ENCODE measurements at regions not wholly inside any gene's neighbourhood (a gene's known extent, or its start where the extent isn't known, plus 50 kb on each side); places are given as distances from the start of the nearest gene placed in this dataset.

DNA sequence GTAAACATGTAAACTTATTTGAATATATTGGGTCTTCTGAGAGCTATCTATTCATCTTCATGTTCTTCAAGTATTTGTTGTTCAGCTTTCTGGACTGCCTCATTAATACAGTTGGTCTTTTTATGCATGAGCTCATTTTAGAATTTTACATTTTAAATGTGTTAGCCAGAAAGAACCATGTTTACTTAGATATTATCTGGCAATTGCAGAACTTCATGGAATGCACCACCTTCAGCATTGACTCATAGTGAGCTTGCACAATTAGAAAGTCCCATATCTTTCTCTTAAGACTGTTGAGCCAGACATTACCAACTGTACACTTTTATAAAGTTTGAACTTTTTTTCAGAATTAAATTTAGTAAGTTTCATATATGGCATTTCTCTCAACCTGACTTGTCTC, 536.7 kb downstream of the RIT2 start (continued):
- TF ChIP-seq FOSL2 (IDR thresholded peaks at IDR 0.05) (no peak), FOSL2 (CRISPR knock-in tag; IDR thresholded peaks at IDR 0.05) (no peak), ZNF302 (CRISPR knock-in tag; IDR thresholded peaks at IDR 0.05) (no peak), MAFK (IDR thresholded peaks at IDR 0.05; ENCODE audit: partially characterized antibody) (no peak), EHMT2 (IDR thresholded peaks at IDR 0.05; ENCODE audit: low read depth) (no peak)

DNA sequence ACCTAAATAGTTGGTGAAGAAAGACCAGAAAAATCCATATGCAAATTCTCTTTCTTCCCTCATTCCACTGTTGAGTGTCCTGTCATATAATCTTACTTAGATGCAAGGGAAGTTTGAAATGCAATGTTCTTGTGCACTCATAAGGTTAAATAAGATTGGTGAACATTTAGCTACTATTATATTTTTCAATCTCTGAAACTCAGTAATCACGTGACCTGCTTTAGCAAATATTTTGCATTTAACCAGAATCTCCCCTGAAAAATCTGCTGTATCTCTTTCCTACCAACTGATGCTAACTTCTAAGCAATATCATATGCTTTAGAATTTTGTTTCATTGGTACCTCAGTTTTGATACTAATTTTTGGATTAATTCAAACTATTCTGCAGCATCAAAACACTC, 533.2 kb downstream of the RIT2 start:
- DNase-seq (ENCODE audit: low read depth in 1 of 2, low spot score in 1 of 2) (no peak), ATAC-seq (no peak), FAIRE-seq (no peak)
- Histone ChIP-seq H3K27ac (no peak overlapping the region), H3K4me2 (no peak overlapping the region), H3K4me3 (no peak overlapping the region), H3K4me1 (no peaks in the 10 kb centered on the region), H3K9me3 (no peaks in the 10 kb centered on the region)
- POLR2A ChIA-PET, result no interaction called here
- CTCF ChIA-PET, result interaction anchor here (0.6 kb wide), 1 partner anchor 46 kb away, joined by 3 read pairs; no protein-coding TSS in a partner anchor
- WGBS (ENCODE audit: missing lambda C conversion rate), result 0% methylated on average over 1 of the region's 1 CpG
- no peak for TF ChIP-seq CHD2 (IDR thresholded peaks at IDR 0.05; ENCODE audit: low read length, partially characterized antibody)

DNA sequence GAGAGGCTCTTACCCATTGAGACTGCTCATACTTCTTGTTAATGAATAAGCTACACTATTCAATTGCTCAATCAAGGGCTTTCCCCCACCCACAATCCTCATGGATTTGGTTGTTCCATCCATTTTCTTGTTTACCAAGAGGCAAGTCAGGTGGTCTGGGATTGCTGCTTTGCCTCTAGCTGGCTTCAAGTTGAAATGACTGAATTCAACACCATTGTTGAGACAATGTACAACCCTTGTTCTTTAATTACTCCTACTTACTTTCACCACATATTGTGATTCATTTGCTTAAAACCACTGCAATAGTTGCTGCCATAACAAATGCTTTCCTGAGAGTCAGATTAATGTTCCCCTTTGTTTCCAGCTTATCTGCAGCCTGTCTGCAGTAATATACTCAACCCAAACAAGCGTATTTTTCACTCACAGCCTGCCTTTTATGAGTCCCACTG, 532.2 kb downstream of the RIT2 start:
- no peak for FAIRE-seq
- WGBS (ENCODE audit: missing lambda C conversion rate), result 0% methylated on average over 1 of the region's 1 CpG
- no peak for ATAC-seq
- Histone ChIP-seq H3K27ac (no peak overlapping the region), H3K4me2 (no peak overlapping the region), H3K4me1 (no peaks in the 10 kb centered on the region), H3K4me3 (no peak overlapping the region), H3K9me3 (no peaks in the 10 kb centered on the region)
- TF ChIP-seq FOSL2 (IDR thresholded peaks at IDR 0.05) (no peak), FOSL2 (CRISPR knock-in tag; IDR thresholded peaks at IDR 0.05) (no peak), CEBPB (IDR thresholded peaks at IDR 0.05) (no peak), KDM5A (IDR thresholded peaks at IDR 0.05) (no peak), FOSB (CRISPR knock-in tag; IDR thresholded peaks at IDR 0.05) (no peak), PHF8 (IDR thresholded peaks at IDR 0.05; ENCODE audit: borderline replicate concordance, low read depth) (no peak), ZC3H11A (IDR thresholded peaks at IDR 0.05) (no peak), EHMT2 (IDR thresholded peaks at IDR 0.05; ENCODE audit: low read depth) (no peak), GATA3 (IDR thresholded peaks at IDR 0.05; ENCODE audit: borderline replicate concordance) (no peak), JUN (IDR thresholded peaks at IDR 0.05) (no peak), MAZ (IDR thresholded peaks at IDR 0.05; ENCODE audit: borderline replicate concordance, low read depth, low read length) (no peak), ZFP36 (IDR thresholded peaks at IDR 0.05; ENCODE audit: borderline replicate concordance, partially characterized antibody) (no peak), CBX2 (IDR thresholded peaks at IDR 0.05; ENCODE audit: borderline replicate concordance, low read depth) (no peak)
- TF ChIP-seq, protein P1, sequence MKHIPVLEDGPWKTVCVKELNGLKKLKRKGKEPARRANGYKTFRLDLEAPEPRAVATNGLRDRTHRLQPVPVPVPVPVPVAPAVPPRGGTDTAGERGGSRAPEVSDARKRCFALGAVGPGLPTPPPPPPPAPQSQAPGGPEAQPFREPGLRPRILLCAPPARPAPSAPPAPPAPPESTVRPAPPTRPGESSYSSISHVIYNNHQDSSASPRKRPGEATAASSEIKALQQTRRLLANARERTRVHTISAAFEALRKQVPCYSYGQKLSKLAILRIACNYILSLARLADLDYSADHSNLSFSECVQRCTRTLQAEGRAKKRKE (CRISPR knock-in tag; IDR thresholded peaks at IDR 0.05; ENCODE audit: low read depth), result no peak
- TF ChIP-seq, protein P2, sequence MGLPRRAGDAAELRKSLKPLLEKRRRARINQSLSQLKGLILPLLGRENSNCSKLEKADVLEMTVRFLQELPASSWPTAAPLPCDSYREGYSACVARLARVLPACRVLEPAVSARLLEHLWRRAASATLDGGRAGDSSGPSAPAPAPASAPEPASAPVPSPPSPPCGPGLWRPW (IDR thresholded peaks at IDR 0.05), result no peak
- TF ChIP-seq, protein P3, sequence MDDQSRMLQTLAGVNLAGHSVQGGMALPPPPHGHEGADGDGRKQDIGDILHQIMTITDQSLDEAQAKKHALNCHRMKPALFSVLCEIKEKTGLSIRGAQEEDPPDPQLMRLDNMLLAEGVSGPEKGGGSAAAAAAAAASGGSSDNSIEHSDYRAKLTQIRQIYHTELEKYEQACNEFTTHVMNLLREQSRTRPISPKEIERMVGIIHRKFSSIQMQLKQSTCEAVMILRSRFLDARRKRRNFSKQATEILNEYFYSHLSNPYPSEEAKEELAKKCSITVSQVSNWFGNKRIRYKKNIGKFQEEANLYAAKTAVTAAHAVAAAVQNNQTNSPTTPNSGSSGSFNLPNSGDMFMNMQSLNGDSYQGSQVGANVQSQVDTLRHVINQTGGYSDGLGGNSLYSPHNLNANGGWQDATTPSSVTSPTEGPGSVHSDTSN (IDR thresholded peaks at IDR 0.05), result no peak
- TF ChIP-seq, protein P4, sequence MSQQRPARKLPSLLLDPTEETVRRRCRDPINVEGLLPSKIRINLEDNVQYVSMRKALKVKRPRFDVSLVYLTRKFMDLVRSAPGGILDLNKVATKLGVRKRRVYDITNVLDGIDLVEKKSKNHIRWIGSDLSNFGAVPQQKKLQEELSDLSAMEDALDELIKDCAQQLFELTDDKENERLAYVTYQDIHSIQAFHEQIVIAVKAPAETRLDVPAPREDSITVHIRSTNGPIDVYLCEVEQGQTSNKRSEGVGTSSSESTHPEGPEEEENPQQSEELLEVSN (IDR thresholded peaks at IDR 0.05; ENCODE audit: borderline replicate concordance, low read depth), result no peak
- DNase-seq (ENCODE audit: low read depth in 1 of 2, low spot score in 1 of 2), result no peak
- ChIA-PET CTCF (no interaction called here), POLR2A (no interaction called here)

DNA sequence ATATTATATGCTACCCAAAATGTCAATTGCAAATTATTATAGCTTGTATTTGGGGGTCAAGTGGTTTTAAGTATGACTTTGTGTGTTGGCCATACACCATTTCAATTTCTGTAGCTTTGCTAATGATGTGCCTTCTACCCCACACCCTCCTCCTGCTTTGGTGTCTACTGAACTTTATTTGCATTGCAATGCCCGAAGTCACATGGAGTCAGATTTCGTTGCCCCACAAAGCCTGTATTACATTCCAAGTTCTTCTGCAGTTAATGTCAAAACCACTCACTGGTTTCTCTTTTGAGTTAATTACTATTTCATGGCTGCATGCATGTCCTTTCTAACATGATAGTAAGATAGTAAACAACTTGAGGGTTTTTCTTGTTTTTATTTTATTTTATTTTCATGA, 528.9 kb downstream of the RIT2 start:
- ChIA-PET POLR2A (no interaction called here), CTCF (no interaction called here)
- FAIRE-seq (no peak), DNase-seq (ENCODE audit: low read depth in 1 of 2, low spot score in 1 of 2) (no peak), ATAC-seq (no peak)
- Histone ChIP-seq H3K9me3 (no peaks in the 10 kb centered on the region), H3K4me1 (no peaks in the 10 kb centered on the region), H3K4me3 (no peak overlapping the region), H3K27ac (no peak overlapping the region), H3K4me2 (no peak overlapping the region)
- TF ChIP-seq, protein P4 (IDR thresholded peaks at IDR 0.05; ENCODE audit: borderline replicate concordance, low read depth), result no peak
- no peak for TF ChIP-seq JUN (IDR thresholded peaks at IDR 0.05)
- TF ChIP-seq, protein P5, sequence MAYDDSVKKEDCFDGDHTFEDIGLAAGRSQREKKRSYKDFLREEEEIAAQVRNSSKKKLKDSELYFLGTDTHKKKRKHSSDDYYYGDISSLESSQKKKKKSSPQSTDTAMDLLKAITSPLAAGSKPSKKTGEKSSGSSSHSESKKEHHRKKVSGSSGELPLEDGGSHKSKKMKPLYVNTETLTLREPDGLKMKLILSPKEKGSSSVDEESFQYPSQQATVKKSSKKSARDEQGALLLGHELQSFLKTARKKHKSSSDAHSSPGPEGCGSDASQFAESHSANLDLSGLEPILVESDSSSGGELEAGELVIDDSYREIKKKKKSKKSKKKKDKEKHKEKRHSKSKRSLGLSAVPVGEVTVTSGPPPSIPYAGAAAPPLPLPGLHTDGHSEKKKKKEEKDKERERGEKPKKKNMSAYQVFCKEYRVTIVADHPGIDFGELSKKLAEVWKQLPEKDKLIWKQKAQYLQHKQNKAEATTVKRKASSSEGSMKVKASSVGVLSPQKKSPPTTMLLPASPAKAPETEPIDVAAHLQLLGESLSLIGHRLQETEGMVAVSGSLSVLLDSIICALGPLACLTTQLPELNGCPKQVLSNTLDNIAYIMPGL (CRISPR knock-in tag; IDR thresholded peaks at IDR 0.05; ENCODE audit: borderline replicate concordance), result no peak
- no peak for TF ChIP-seq EP300 (IDR thresholded peaks at IDR 0.05)
- no peak for TF ChIP-seq RCOR1 (IDR thresholded peaks at IDR 0.05; ENCODE audit: low read depth, low read length)
- no peak for TF ChIP-seq CBX2 (IDR thresholded peaks at IDR 0.05; ENCODE audit: borderline replicate concordance, low read depth)
- 0% methylated on average over 2 of the region's 2 CpGs for WGBS (ENCODE audit: missing lambda C conversion rate)
